NCI-H2029 (cell line): ENCODE measurements at regions not wholly inside any gene's neighbourhood (a gene's known extent, or its start where the extent isn't known, plus 50 kb on each side); places are given as distances from the start of the nearest gene placed in this dataset.
"Not testable (repeated sequence)": the region's sequence is repeated elsewhere in the genome, so short reads cannot be mapped to it uniquely, and the experiment has no call there.

Experiments used
- DNase-seq: peaks from one replicate; lab custom pipeline; 2025; lab: John Stamatoyannopoulos, UW

DNA sequence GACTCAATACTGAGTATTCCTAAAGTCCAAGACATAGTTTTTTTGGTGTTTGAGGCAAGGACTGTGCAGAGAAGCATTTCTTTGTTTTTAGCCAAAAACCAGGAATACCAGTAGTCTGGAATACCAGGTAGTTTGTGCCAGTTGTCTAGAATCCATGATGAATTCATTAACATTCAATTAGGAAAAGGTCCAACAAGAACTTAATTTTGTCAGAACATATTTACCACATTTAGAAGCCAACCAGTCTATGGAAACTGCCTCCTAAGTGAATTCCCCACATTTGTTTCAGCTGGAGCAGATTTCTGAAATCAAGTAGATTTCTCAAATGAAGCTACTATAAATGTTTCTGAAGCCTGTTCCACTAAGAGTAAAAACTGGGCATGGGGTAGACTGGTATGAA, 1584.8 kb upstream of the ADGRL3 start:
- DNase-seq = no peak

DNA sequence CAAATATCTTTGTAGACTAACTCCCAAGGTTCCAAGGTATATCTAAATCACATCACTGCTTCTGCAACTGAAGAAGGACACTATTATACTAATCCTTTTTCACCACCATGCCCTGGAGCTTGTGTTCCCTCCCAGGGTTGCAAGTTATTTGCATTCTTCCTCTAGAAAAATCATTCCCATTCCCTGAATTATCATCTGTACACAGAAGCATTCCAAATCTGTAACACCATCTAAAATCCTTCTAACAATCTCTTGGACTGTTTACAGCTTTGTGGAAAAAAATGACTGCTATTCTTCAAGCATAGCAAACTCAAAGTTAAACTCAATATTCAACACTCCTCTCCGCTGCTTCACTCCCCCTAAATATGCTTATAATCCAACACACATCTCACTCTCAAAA, 1570.8 kb upstream of the ADGRL3 start:
- DNase-seq = no peak

DNA sequence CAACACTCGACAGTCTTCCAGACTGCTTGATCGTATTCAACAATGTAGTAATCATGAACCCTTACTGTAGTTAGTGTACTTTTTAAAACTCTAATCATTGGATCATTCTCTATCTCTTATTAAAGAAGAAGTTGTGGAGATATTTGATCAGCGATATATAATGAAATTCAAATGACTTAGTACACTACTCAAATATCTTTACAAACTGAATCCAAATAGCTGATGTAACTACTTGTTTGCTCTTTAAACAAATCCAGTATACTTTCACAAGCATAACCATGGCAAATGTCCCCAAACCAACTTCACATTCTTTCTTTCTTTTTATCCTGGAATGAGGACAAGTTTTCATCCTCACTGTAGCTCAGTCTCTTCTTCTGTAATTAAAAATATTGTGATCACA, 1569.9 kb upstream of the ADGRL3 start:
- DNase-seq = no peak

DNA sequence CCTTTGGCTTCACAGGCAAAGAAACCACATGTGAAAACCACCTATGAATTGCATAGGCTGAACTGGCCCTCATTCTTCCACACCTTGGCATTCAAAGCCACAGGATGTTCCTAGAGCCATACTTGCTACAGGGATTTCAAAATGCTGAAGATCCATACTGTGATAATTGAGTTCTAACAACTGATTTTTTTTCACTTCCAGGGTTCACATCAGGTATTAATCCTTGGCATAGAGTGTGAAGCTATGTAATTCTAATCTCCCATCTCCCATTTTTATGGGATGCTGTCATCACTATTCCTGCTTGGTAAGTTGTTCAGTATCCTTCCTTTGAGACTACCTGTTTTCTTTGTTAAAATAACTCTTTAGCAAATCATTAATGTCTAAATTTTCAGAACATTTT, 1569.2 kb upstream of the ADGRL3 start:
- DNase-seq = no peak

DNA sequence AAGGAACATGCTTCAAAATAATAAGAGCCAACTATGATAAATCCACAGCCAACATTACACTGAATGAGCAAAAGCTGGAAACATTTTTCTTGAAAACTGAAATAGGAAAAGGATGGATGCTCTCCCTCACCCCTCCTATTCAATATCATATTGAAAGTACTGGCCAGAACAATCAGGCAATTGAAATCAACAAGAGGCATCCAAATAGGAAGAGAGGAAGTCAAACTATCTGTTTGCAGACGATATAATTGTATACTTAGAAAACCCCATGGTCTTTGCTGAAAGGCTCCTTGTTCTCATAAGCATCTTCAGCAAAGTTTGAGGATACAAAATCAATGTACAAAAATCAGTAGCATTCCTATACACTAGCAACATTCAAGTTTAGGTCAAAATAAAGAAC, 1562.5 kb upstream of the ADGRL3 start:
- DNase-seq = no peak

DNA sequence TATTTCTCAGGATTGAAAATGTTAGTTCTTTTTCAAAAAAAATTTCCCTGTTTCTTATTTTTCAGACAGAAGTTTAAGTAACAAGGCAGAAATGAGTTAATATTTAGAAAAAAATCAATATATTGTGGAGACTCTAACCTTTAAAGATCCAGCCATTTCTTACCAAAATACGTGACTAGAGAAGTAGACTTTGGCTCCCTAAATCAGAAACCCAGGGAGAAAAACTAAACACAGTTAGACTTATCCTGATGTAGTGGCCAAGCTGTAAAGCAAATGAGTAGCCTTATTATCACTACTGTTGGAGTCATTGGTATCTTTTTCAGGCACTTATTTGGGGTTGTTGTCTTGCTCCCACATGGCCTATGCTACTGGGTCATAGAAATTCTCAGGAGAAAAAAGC, 1556.4 kb upstream of the ADGRL3 start:
- no peak for DNase-seq

DNA sequence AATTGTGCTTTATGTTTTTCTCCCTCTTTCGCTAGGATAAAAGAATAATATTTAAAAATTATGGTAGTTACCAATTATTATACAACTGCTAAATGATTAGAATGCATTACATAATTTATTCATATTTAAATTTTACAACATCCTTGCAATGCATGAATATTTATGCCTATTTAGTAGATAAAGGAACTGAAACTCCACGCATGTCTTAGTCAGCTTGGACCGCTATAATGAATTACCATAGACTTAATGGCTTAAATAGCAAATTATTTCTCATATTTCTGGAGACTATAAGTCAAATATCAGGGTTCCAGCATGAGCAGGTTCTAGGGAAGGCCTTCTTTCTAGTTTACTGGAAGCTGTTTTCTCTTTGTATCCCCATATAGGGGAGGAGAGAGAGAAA, 1555.4 kb upstream of the ADGRL3 start:
- no peak for DNase-seq

DNA sequence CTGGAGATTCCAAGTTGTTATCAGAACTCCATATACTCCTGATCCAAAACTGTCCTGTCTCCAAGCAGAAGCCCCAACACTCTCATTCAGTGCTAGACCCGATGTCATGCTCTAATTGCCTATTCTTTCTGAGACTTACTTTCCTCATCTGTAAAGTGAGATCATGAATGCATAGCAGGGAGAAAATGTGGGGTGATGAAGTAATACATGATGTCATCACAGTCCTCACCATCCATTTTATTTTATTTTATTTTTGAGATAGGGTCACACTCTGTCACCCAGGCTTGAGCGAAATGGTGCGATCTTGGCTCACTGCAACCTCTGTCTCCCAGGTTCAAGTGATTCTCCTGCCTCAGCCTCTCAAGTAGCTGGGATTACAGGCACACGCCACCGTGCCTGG, 1554.0 kb upstream of the ADGRL3 start:
- DNase-seq = no peak

DNA sequence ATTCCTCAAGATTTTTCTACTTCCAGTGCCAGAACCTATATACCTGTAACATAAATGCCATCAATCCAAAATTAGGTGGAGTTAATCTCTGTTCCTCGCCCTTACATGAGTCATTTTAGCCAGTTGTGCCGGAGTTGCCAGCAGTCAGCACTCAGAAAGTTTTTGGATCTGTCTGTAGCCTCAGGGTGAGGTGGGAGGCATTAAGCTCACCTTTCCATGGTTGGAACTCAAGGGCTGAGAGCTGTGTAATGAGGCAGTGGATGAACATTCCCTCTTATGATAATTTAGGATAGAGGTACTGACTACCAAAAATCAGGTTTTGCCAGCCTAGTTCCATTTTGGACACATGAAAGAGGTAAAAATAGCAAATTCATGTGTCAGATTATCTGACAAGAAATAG, 1553.1 kb upstream of the ADGRL3 start:
- no peak for DNase-seq

DNA sequence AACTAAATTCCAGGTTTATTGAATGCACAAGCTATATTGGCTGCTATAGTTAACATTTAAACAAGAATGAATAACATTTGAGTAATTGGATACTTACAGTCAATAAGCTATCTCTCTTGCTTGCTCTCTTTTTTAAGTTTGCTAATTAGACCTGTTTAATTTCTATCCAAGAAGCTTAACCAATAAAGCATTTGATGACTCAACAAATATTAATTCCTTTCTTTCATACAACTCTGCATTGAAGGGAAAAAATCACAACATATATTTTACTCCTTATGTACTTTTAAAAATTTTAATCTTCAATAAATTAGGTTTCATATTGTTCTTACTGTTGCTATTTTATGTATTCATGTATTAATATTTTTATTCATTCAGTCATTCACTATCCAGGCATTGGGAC, 1552.6 kb upstream of the ADGRL3 start:
- no peak for DNase-seq

DNA sequence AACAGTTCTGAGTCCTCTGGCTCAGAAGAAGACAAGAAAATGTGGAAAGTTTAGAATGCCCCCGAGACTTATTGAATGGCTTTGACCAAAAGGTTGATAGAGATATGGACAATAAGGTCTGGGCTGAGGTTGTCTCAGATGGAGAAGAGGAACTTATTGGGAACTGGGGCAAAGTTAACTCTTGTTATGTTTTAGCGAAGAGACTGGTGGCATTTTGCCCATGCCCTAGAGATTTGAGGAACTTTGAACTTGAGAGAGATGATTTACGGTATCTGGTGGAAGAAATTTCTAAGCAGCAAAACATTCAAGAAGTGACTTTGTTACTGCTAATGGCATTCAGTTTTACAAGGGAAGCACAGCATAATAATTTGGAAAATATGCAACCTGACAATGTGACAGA, 1549.3 kb upstream of the ADGRL3 start:
- DNase-seq = no peak

DNA sequence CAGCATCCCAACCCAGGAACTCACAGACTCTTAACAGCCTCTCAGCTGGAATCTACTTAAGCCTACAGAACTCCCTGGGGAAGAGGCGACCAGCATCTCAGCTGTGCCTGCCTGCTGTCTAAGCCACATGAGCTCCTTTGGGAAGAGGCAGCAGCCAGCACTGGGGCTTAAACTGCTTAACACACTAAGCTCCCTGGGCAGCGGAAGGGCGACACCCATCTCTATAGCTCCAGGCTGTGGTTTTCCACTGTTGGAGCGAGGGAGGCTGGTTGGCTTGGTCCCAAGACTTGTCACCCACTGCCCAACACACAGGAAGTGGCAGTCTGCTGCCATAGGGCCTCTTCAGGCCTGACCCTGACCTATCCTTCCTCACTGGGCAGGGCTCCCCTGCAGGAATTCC, 1544.1 kb upstream of the ADGRL3 start:
- no peak for DNase-seq

DNA sequence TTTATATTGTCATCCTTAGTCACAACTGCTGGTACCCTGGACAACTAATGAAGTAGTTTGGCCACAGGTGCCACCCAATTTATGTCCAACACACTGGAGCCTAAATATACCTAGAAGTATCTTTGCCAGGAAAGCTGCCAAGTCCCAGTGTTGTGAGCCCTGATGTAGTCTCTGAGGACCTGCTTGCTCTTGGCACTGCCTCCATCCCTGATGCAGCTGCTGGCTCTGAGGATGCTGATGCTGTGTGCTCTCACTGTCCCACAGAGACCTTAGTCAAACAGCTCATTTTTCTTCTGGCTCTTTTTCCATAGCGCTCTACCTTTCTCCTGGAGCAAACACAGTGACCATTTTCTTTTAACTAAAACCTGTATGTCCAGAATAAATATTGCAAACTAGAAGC, 1535.4 kb upstream of the ADGRL3 start:
- no peak for DNase-seq

DNA sequence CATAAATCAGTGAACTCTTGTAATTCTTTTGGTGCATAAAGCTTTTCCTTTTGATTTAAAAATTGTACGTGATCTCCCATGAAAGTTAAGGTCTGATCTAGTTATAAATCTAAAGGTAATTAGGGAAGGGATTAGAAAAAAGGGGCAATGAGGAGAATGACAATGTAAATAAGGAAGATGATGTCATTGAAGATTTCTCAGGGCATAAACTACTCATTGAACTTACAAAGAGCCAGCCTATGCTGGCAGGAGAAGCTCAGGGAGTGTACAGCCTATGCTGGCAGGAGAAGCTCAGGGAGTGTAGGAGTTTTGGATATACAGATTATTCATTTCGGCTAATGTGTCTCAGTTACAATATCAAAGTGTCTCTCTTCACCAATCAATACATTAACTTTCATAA, 1533.5 kb upstream of the ADGRL3 start:
- DNase-seq = no peak

DNA sequence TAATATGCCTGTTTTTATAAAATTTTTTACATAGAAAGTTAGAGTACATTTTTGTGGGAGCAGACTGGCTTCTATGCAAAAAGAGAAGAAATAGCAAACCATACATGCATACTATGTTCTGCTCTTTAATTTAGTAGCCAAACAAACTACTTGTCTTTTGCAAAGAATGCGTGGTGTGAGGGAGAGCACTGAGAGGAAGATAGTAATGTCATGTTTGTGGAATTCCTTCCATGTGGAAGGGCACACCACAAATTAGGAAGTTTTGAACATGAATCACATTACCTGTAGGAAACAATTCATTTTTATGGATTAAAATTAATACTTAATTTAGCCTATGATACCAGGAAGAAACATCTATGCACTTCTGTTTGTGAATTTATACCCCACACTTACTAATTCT, 1529.1 kb upstream of the ADGRL3 start:
- no peak for DNase-seq

DNA sequence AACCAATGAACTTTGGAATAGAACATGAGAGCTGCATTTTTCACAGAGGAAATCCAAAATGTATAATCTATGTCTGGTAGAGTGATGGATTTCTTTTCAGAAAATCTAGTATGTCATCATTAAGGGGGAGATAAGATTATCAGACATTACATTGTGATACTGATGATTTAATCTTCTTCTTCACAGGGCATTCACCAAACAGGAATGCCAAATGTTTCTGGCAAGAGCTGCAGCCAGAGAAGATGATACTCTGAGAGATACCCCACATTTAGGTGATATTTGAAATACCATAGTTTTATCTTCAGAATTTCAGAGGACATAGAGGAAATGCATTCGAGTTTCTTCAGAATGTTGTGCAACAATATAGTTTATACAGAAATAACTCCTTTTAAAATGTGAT, 1523.7 kb upstream of the ADGRL3 start:
- no peak for DNase-seq

DNA sequence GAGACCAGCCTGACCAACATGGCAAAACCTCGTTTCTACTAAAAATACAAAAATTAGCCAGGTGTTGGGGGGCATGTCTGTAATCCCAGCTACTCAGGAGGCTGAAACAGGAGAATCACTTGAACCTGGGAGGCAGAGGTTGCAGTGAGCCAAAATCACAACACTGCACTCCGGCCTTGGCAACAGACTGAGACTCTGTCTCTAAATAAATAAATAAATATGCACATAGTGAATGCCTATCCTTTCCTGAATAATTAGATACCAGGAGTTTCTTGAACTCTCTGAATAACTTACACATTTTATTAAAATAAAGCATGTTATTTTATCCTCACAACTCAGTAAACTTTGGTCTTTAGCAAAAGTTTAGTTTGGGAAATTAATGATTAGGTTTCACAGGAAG, 1523.1 kb upstream of the ADGRL3 start:
- DNase-seq = not testable (repeated sequence)

DNA sequence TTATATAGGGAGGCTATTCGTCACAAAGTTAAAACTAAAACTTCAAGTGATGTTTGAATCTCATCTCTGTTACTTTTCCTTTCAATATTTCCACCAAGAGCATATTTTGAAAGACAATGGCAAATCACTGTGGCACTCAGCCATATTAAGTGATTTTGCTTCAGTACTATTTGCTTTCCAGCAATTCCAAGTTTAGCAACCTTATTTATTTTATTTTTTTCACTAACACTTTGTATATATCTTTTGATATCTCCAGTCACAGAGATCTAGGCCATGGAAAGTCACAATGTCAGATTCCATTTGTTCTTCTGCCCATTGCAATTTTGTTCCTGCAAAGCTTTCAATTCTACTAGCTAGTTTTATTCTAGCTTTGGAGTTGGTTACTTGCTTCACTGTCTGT, 1514.5 kb upstream of the ADGRL3 start:
- no peak for DNase-seq

DNA sequence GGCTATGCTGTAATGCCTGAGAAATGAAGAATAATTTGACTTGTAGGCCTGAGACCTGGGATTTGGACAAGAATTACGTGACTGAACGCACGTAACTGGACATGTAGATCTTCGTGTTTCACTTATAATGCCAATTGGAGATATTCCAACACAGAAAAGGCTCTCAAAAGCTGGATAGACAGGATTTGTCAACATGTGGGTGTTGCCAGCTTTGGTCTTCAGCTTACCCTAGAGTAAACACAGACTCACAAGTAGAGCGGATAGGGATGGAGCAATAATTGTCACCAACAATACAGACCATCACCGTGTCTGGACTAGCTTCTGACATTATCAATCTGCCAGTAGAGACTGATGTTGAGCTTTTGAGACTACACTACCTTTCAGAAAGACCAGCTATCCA, 1511.0 kb upstream of the ADGRL3 start:
- peak; percentile 63 for DNase-seq

DNA sequence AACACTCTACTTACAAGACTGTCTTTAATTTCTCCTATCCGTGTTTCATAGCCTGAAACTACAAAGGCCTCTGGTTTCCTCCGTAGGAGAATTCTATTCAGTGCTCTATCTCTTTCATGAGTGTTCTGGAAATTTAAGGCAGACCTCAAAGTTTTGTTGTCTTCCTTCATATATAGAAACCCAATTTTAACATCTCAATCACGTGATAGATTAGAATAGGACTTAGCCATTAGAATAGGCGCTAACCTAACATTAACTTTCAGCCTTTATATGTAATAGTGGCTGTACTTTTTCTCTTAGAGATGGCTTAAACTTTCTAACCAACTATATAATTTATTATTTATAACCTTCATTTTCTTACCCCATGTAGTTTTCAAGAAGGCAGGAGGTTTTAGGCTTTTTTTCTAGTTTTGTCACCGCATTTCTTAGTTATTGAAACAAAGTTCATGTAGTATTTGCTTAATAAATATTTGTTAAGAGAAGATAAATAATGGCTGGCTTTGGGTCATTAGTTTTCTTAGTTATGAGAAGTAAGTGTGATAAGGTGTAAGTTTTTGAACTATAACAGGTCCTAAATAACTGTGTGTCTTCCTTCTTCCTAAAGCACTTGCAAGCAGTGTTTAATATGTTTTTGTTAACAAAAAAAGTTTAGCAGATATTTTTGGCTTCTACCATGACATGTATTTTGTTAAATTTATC, 1504.6 kb upstream of the ADGRL3 start:
- DNase-seq = no peak

DNA sequence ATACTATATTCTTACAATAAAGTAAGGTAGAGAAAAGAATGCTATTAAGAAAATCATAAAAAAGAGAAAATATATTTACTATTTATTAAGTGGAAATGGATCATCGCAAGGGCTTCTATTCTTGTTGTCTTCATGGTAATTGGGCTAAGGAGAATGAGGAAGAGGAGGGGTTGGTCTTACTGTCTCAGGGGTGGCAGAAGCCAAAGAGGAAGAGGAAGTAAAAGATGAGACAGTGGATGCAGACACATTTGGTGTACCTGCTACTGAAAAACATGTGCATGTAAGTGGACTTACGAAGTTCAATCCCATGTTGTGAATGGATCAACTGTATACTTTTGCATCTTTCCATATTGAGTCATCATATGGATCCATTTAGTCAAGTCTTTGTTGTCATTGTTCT, 1502.1 kb upstream of the ADGRL3 start:
- no peak for DNase-seq

DNA sequence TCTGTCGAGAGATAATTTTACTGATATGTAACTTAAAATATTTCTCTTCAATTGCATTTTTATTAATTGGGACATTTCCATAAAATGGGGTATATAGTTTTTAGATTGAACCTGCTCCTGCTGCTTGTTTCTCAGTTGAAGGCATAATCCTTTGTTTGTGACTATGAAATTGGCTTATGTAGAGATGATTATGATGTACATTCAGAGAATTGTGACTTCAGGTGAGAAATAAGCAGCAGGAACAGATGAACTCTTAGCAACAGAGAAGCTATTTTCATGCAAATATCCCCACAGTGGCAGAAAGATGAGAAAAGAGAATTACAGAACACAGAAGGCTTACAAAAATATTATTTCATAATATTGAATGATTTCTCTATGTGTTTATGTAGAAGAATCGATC, 1499.5 kb upstream of the ADGRL3 start:
- DNase-seq = no peak

DNA sequence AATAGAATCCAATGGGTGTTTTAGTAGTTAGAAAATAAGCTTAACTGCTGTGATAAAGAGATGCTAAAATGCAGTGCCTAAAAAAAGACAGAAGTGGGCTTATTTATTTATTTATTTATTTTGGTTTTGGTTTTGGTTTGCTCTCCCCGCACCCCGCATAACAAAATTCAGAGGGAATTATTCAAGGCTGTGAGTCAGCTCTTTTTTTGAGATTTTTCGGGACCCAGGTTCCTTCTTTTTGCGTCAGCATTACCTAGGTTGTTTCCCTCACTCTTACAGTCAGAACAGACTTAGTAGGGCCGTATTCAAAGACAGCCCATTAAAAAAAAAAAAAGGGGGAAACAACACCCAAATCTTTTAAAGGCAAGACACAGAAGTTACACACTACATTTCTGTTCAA, 1495.5 kb upstream of the ADGRL3 start:
- DNase-seq = no peak

DNA sequence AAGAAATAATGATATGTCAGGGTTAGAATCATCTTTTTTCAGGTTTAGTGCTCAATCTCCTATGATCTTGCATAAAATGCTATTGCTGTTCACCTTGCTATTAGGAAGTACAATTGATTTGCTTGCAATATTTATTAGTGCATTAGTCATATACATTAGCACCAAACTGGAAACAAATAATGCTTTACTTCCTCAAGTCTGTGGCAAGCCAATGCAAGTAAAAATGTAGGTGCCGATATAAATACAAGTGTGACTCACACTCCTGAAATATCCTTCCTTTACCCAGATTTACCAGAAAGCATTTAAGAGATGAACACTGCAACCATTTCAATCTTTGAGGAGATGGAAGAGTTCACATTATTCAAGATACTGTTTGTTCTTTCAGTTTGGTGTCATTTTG, 1487.7 kb upstream of the ADGRL3 start:
- DNase-seq = no peak

DNA sequence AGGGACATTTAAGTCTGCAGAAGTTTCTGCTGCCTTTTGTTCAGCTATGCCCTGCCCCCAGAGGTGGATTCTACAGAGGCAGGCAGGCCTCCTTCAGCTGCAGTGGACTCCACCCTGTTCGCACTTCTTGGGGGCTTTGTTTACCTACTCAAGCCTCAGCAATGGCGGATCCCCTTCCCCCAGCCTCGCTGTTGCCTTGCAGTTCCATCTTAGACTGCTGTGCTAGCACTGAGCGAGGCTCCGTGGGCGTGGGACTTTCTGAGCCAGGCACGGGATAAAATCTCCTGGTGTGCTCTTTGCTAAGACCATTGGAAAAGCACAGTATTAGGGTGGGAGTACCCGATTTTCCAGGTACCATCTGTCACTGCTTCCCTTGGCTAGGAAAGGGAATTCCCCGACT, 1475.8 kb upstream of the ADGRL3 start:
- DNase-seq = not testable (repeated sequence)
